Erythroblast (primary cell): ENCODE measurements at regions not wholly inside any gene's neighbourhood (a gene's known extent, or its start where the extent isn't known, plus 50 kb on each side); places are given as distances from the start of the nearest gene placed in this dataset.

Source experiments
- GATA1 ChIP-seq: IDR thresholded peaks from 2 replicates; pipeline ENCODE4 v1.6.1; 2011; ENCODE audit warnings: low read depth, mild to moderate bottlenecking, control low read depth, low read length, moderate library complexity
- POLR2A ChIP-seq: IDR thresholded peaks from 2 replicates; pipeline ENCODE4 v1.6.1; 2011; ENCODE audit warnings: mild to moderate bottlenecking, low read length

- TF ChIP-seq POLR2A (no peak), GATA1 (no peak)
These were observed 466.1 kb downstream of the BRINP3 start for GRCh38 chr1:190011585-190011984.
